ENCODE measurements at regions not wholly inside any gene's neighbourhood (a gene's known extent, or its start where the extent isn't known, plus 50 kb on each side); places are given as distances from the start of the nearest gene placed in this dataset.

GRCh38 chr14:53460544-53460943 lies 307.4 kb upstream of the DDHD1 start:
- no peak overlapping the region for H3K4me3 ChIP-seq
- no peak overlapping the region for H3K27ac ChIP-seq

- H3K4me3 ChIP-seq = no peak overlapping the region
- no peak overlapping the region for H3K27ac ChIP-seq
Observed at GRCh38 chr14:53458368-53458814, 305.3 kb upstream of the DDHD1 start.

GRCh38 chr14:53456931-53457330 lies 303.8 kb upstream of the DDHD1 start:
- Histone ChIP-seq H3K4me3 (no peak overlapping the region), H3K27ac (no peak overlapping the region)

GRCh38 chr14:53452005-53452673 lies 299.0 kb upstream of the DDHD1 start:
- no peak overlapping the region for H3K4me3 ChIP-seq
- no peak overlapping the region for H3K27ac ChIP-seq

GRCh38 chr14:53450871-53451270 lies 297.7 kb upstream of the DDHD1 start:
- Histone ChIP-seq H3K4me3 (no peak overlapping the region), H3K27ac (no peak overlapping the region)

- Histone ChIP-seq H3K27ac (no peak overlapping the region), H3K4me3 (no peak overlapping the region)
Observed at GRCh38 chr14:53448682-53449081, 295.6 kb upstream of the DDHD1 start.

- Histone ChIP-seq H3K27ac (no peak overlapping the region), H3K4me3 (no peak overlapping the region)
Observed at GRCh38 chr14:53444677-53445312, 291.7 kb upstream of the DDHD1 start.

GRCh38 chr14:53441789-53442188 lies 288.7 kb upstream of the DDHD1 start:
- Histone ChIP-seq H3K4me3 (no peak overlapping the region), H3K27ac (no peak overlapping the region)

GRCh38 chr14:53437858-53438257 lies 284.7 kb upstream of the DDHD1 start:
- H3K27ac ChIP-seq = no peak overlapping the region

GRCh38 chr14:53432378-53432802 lies 279.3 kb upstream of the DDHD1 start:
- Histone ChIP-seq H3K27ac (no peak overlapping the region), H3K4me3 (no peak overlapping the region)

More at GRCh38 chr14:53437858-53438257, 284.7 kb upstream of the DDHD1 start:
- H3K4me3 ChIP-seq = no peak overlapping the region

GRCh38 chr14:53430870-53431269 lies 277.7 kb upstream of the DDHD1 start:
- Histone ChIP-seq H3K4me3 (no peak overlapping the region), H3K27ac (no peak overlapping the region)

- no peak overlapping the region for H3K27ac ChIP-seq
Observed at GRCh38 chr14:53412819-53413675, 259.9 kb upstream of the DDHD1 start.

GRCh38 chr14:53411125-53411524 lies 258.0 kb upstream of the DDHD1 start:
- Histone ChIP-seq H3K27ac (no peak overlapping the region), H3K4me3 (no peak overlapping the region)

More at GRCh38 chr14:53412819-53413675, 259.9 kb upstream of the DDHD1 start:
- H3K4me3 ChIP-seq = no peak overlapping the region

- Histone ChIP-seq H3K4me3 (no peak overlapping the region), H3K27ac (no peak overlapping the region)
Observed at GRCh38 chr14:53409969-53410368, 256.8 kb upstream of the DDHD1 start.

- H3K27ac ChIP-seq = no peak overlapping the region
- H3K4me3 ChIP-seq = no peak overlapping the region
Observed at GRCh38 chr14:53409289-53409688, 256.2 kb upstream of the DDHD1 start.

- H3K27ac ChIP-seq = no peak overlapping the region
Observed at GRCh38 chr14:53408175-53408879, 255.2 kb upstream of the DDHD1 start.

GRCh38 chr14:53406519-53406918 lies 253.4 kb upstream of the DDHD1 start:
- no peak overlapping the region for H3K27ac ChIP-seq
- no peak overlapping the region for H3K4me3 ChIP-seq

More at GRCh38 chr14:53408175-53408879, 255.2 kb upstream of the DDHD1 start:
- no peak overlapping the region for H3K4me3 ChIP-seq

GRCh38 chr14:53401646-53402045 lies 248.5 kb upstream of the DDHD1 start:
- Histone ChIP-seq H3K4me3 (no peak overlapping the region), H3K27ac (no peak overlapping the region)

- Histone ChIP-seq H3K27ac (no peak overlapping the region), H3K4me3 (no peak overlapping the region)
Observed at GRCh38 chr14:53399057-53399456, 245.9 kb upstream of the DDHD1 start.

- Histone ChIP-seq H3K27ac (no peak overlapping the region), H3K4me3 (no peak overlapping the region)
Observed at GRCh38 chr14:53398616-53399015, 245.5 kb upstream of the DDHD1 start.

Data from skin epidermis (tissue), 12 donors.